HCT116 (cell line): ENCODE measurements at regions not wholly inside any gene's neighbourhood (a gene's known extent, or its start where the extent isn't known, plus 50 kb on each side); places are given as distances from the start of the nearest gene placed in this dataset.

Experiments used
- ATAC-seq: fragments of 200-7000 bp; cut with Tn5 transposase; 2 replicates; pipeline ENCODE4 v1.9.1; 2020; ENCODE audit warnings: mild to moderate bottlenecking, moderate library complexity
- BruUV-seq: library from RNA; stranded (reverse); fragments of 400-500 nt; replicated peaks from 2 replicates; lab custom pipeline; 2021; lab: Mats Ljungman, UMichigan
- CTCF ChIA-PET: fragments of 300-600 bp; sonication (Branson Sonifier 250); formaldehyde crosslinking; loops from one replicate; lab custom pipeline; 2021; ENCODE audit warnings: antibody characterized with exemption; lab: Charles Lee
- POLR2A ChIA-PET: fragments of 300-600, 350-600 bp; sonication (Branson Sonifier 250); formaldehyde crosslinking; loops from one replicate; lab custom pipeline; 2021; ENCODE audit warnings: antibody characterized with exemption; lab: Charles Lee
- RAD21 ChIA-PET, 2 experiments: fragments of 300-600 bp; sonication (Branson Sonifier 250); formaldehyde crosslinking; loops; one replicate each; lab custom pipeline; 2023; ENCODE audit warnings: low total read pairs in 2 of 2; ENCODE audit not compliant: uncharacterized antibody in 2 of 2, unreplicated experiment in 2 of 2, low non-redundant PET in 1 of 2; lab: Charles Lee
- DNase-seq: peaks from one replicate; pipeline ENCODE4 v3.0.0-alpha.2; 2010; ENCODE audit warnings: low read depth, low spot score
- H2AFZ ChIP-seq: fragments of 200-600 bp; shearing (Covaris generic), sonication (generic); 2 replicates; pipeline ENCODE4 v1.6.1; 2017; ENCODE audit warnings: low read depth, mixed run types, mixed read lengths, antibody characterized with exemption, low read length; ENCODE audit not compliant: poor library complexity, severe bottlenecking
- H3K27ac ChIP-seq: 2 replicates; pipeline ENCODE4 v1.5.1; 2012; ENCODE audit warnings: low read depth, low read length
- H3K27me3 ChIP-seq: fragments of 200-600 bp; sonication (generic); 2 replicates; pipeline ENCODE4 v1.6.1; 2016; ENCODE audit warnings: mixed run types, low read length, mixed read lengths; ENCODE audit not compliant: insufficient read depth
- H3K36me3 ChIP-seq, 2 experiments: fragments of 200-500 bp in 1 of 2; fragments of 200-600 bp in 1 of 2; sonication (Bioruptor generic) in 1 of 2; sonication (generic) in 1 of 2; 2 replicates each; pipeline versions ENCODE4 v1.5.1 to v1.6.1; 2014 to 2016; ENCODE audit warnings: low read length in 2 of 2, inconsistent platforms in 1 of 2, mixed read lengths in 1 of 2, mixed run types in 1 of 2; ENCODE audit not compliant: insufficient read depth in 2 of 2, control insufficient read depth in 1 of 2
- H3K4me1 ChIP-seq, 2 experiments: fragments of 200-600 bp in 1 of 2; sonication (generic) in 1 of 2; 2 replicates each; pipeline versions ENCODE4 v1.5.1 to v1.6.1; 2012 to 2017; ENCODE audit warnings: low read length in 2 of 2, inconsistent platforms in 1 of 2, mild to moderate bottlenecking in 1 of 2, mixed read lengths in 1 of 2, mixed run types in 1 of 2, moderate library complexity in 1 of 2; ENCODE audit not compliant: insufficient read depth in 2 of 2, control insufficient read depth in 1 of 2
- H3K4me2 ChIP-seq: fragments of 200-600 bp; sonication (generic); 2 replicates; pipeline ENCODE4 v1.6.1; 2017; ENCODE audit warnings: mixed run types, low read length, mixed read lengths
- H3K4me3 ChIP-seq, 2 experiments: fragments of 200-600 bp in 1 of 2; sonication (generic) in 1 of 2; replicated peaks in 1 of 2; 2 replicates each; pipeline ENCODE4 v1.5.1; 2011 to 2016; ENCODE audit warnings: low read length in 2 of 2, control low read depth in 1 of 2, low read depth in 1 of 2, mild to moderate bottlenecking in 1 of 2, mixed read lengths in 1 of 2, mixed run types in 1 of 2
- H3K79me2 ChIP-seq: fragments of 200-600 bp; sonication (generic); 2 replicates; pipeline ENCODE4 v1.6.1; 2017; ENCODE audit warnings: mild to moderate bottlenecking, mixed run types, low read length, moderate library complexity, mixed read lengths; ENCODE audit not compliant: insufficient read depth
- H3K9ac ChIP-seq: fragments of 200-600 bp; sonication (generic); 2 replicates; pipeline ENCODE4 v1.6.1; 2016; ENCODE audit warnings: low read length, mixed read lengths
- H3K9me2 ChIP-seq: fragments of 200-600 bp; sonication (generic), shearing (Covaris generic); 2 replicates; pipeline ENCODE4 v1.6.1; 2017; ENCODE audit warnings: mixed run types, mild to moderate bottlenecking, moderate library complexity; ENCODE audit not compliant: insufficient read depth
- H3K9me3 ChIP-seq, 2 experiments: fragments of 200-500 bp in 1 of 2; fragments of 200-600 bp in 1 of 2; sonication (Bioruptor generic) in 1 of 2; sonication (generic) in 1 of 2; 2 replicates each; pipeline ENCODE4 v1.6.1; 2014 to 2017; ENCODE audit warnings: low read length in 2 of 2, mixed read lengths in 2 of 2, inconsistent platforms in 1 of 2, low read depth in 1 of 2, mild to moderate bottlenecking in 1 of 2, mixed run types in 1 of 2, moderate library complexity in 1 of 2; ENCODE audit not compliant: control insufficient read depth in 1 of 2, insufficient read depth in 1 of 2
- H4K20me1 ChIP-seq: fragments of 200-600 bp; sonication (generic), shearing (Covaris generic); 2 replicates; pipeline ENCODE4 v1.6.1; 2017; ENCODE audit warnings: mixed run types, mild to moderate bottlenecking, moderate library complexity; ENCODE audit not compliant: insufficient read depth
- ATF3 ChIP-seq: IDR thresholded peaks from 2 replicates; pipeline ENCODE4 v1.6.1; 2012
- CBX3 ChIP-seq: IDR thresholded peaks from 2 replicates; pipeline ENCODE4 v1.6.1; 2012; ENCODE audit warnings: low read depth
- CEBPB ChIP-seq: IDR thresholded peaks from 2 replicates; pipeline ENCODE4 v1.6.1; 2012; ENCODE audit warnings: low read depth
- EGR1 ChIP-seq: IDR thresholded peaks from 2 replicates; pipeline ENCODE4 v1.6.1; 2012; ENCODE audit warnings: low read depth
- EZH2 ChIP-seq: fragments of 200-600 bp; sonication (generic); IDR thresholded peaks from 2 replicates; pipeline ENCODE4 v1.6.1; 2017; ENCODE audit warnings: antibody characterized with exemption, mixed run types
- EZH2phosphoT487 ChIP-seq: fragments of 200-600 bp; IDR thresholded peaks from 2 replicates; pipeline ENCODE4 v1.6.1; 2018; ENCODE audit warnings: antibody characterized with exemption, borderline replicate concordance
- MAX ChIP-seq: IDR thresholded peaks from 2 replicates; pipeline ENCODE4 v1.6.1; 2012
- POLR2A ChIP-seq: IDR thresholded peaks from 2 replicates; pipeline ENCODE4 v1.7.0; 2011; ENCODE audit warnings: borderline replicate concordance; ENCODE audit not compliant: insufficient read depth, insufficient read length; ENCODE audit errors: extremely low read depth
- POLR2AphosphoS5 ChIP-seq: IDR thresholded peaks from 2 replicates; pipeline ENCODE4 v1.6.1; 2011; ENCODE audit warnings: mild to moderate bottlenecking, low read depth, low read length, moderate library complexity
- REST ChIP-seq: IDR thresholded peaks from 2 replicates; pipeline ENCODE4 v1.6.1; 2012; ENCODE audit warnings: low read depth
- SIN3A ChIP-seq: IDR thresholded peaks from 2 replicates; pipeline ENCODE4 v1.6.1; 2012; ENCODE audit warnings: low read depth
- SP1 ChIP-seq: IDR thresholded peaks from 2 replicates; pipeline ENCODE4 v1.6.1; 2012; ENCODE audit warnings: low read depth
- SRF ChIP-seq: IDR thresholded peaks from 2 replicates; pipeline ENCODE4 v1.6.1; 2012; ENCODE audit warnings: low read depth
- ZFX ChIP-seq: fragments of 450-650 bp; IDR thresholded peaks from 2 replicates; pipeline ENCODE4 v1.6.1; 2017
- intact Hi-C: fragments of 100-400 bp; cut with micrococcal nuclease; formaldehyde crosslinking; loops from 2 replicates; pipeline ENCODE4 v1.10.0; 2022
- TF ChIP-seq, protein P1 (sequence below): IDR thresholded peaks from 2 replicates; pipeline ENCODE4 v1.6.1; 2011; ENCODE audit warnings: mild to moderate bottlenecking, low read length, moderate library complexity; ENCODE audit not compliant: insufficient replicate concordance; ENCODE audit errors: extremely low read depth
- TF ChIP-seq, protein P2 (sequence below), 3 experiments: fragments of 200-600 bp in 1 of 3; sonication (generic) in 1 of 3; IDR thresholded peaks in 2 of 3; conservative IDR thresholded peaks in 1 of 3; 2 replicates each; pipeline ENCODE4 v1.5.1; 2012 to 2017; ENCODE audit warnings: low read depth in 2 of 3, low read length in 2 of 3, antibody characterized with exemption in 1 of 3, borderline replicate concordance in 1 of 3, control low read depth in 1 of 3, mild to moderate bottlenecking in 1 of 3, mixed read lengths in 1 of 3, mixed run types in 1 of 3, moderate library complexity in 1 of 3; ENCODE audit not compliant: insufficient read depth in 1 of 3

GRCh38 chr20:22302039-22302438, 282.3 kb downstream of the FOXA2 start:
- H2AFZ ChIP-seq: no peak overlapping the region
- intact Hi-C loops: no loop called here
- POLR2A ChIA-PET: no interaction called here
- TF ChIP-seq SRF (no peak), CBX3 (no peak), REST (no peak), EGR1 (no peak), POLR2AphosphoS5 (no peak), MAX (no peak), POLR2A (no peak), ZFX (no peak), ATF3 (no peak), EZH2 (no peak), SP1 (no peak), CEBPB (no peak), EZH2phosphoT487 (no peak), SIN3A (no peak)
- TF ChIP-seq, protein P1, sequence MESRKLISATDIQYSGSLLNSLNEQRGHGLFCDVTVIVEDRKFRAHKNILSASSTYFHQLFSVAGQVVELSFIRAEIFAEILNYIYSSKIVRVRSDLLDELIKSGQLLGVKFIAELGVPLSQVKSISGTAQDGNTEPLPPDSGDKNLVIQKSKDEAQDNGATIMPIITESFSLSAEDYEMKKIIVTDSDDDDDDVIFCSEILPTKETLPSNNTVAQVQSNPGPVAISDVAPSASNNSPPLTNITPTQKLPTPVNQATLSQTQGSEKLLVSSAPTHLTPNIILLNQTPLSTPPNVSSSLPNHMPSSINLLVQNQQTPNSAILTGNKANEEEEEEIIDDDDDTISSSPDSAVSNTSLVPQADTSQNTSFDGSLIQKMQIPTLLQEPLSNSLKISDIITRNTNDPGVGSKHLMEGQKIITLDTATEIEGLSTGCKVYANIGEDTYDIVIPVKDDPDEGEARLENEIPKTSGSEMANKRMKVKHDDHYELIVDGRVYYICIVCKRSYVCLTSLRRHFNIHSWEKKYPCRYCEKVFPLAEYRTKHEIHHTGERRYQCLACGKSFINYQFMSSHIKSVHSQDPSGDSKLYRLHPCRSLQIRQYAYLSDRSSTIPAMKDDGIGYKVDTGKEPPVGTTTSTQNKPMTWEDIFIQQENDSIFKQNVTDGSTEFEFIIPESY: no peak
- TF ChIP-seq, protein P2, sequence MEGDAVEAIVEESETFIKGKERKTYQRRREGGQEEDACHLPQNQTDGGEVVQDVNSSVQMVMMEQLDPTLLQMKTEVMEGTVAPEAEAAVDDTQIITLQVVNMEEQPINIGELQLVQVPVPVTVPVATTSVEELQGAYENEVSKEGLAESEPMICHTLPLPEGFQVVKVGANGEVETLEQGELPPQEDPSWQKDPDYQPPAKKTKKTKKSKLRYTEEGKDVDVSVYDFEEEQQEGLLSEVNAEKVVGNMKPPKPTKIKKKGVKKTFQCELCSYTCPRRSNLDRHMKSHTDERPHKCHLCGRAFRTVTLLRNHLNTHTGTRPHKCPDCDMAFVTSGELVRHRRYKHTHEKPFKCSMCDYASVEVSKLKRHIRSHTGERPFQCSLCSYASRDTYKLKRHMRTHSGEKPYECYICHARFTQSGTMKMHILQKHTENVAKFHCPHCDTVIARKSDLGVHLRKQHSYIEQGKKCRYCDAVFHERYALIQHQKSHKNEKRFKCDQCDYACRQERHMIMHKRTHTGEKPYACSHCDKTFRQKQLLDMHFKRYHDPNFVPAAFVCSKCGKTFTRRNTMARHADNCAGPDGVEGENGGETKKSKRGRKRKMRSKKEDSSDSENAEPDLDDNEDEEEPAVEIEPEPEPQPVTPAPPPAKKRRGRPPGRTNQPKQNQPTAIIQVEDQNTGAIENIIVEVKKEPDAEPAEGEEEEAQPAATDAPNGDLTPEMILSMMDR (IDR thresholded peaks at IDR 0.05 in 2 of 3, conservative IDR thresholded peaks at IDR 0.05 in 1 of 3; ENCODE audit: borderline replicate concordance in 1 of 3, insufficient read depth in 1 of 3, low read depth in 2 of 3, low read length in 2 of 3): no peak
- TF ChIP-seq, all 23 proteins: peak for 0
- ChIA-PET CTCF (no interaction called here), RAD21 (no interaction called here)
- BruUV-seq: no TSS peak
- ATAC-seq (no peak), DNase-seq (no peak)
- Histone ChIP-seq H3K36me3 (no peaks in the 10 kb centered on the region), H3K79me2 (no peaks in the 10 kb centered on the region), H3K9me3 (no peaks in the 10 kb centered on the region), H3K9me2 (no peaks in the 10 kb centered on the region), H3K4me3 (no peak overlapping the region), H3K27me3 (peaks cover 17% of the 10 kb centered on the region), H3K4me1 (no peaks in the 10 kb centered on the region), H3K4me2 (no peak overlapping the region), H4K20me1 (no peaks in the 10 kb centered on the region), H3K9ac (no peak overlapping the region), H3K27ac (no peak overlapping the region)
